A673 (cell line): ENCODE measurements at regions not wholly inside any gene's neighbourhood (a gene's known extent, or its start where the extent isn't known, plus 50 kb on each side); places are given as distances from the start of the nearest gene placed in this dataset.

Experiments
- CTCF ChIP-seq: fragments of 300-800, 200-600 bp; sonication (generic); conservative IDR thresholded peaks from 2 replicates; pipeline ENCODE4 v1.5.1; 2017; ENCODE audit warnings: low read depth, mild to moderate bottlenecking, antibody characterized with exemption, low read length, moderate library complexity, mixed read lengths
- EZH2 ChIP-seq: fragments of 200-600 bp; sonication (generic); IDR thresholded peaks from 2 replicates; pipeline ENCODE4 v1.6.1; 2017; ENCODE audit warnings: borderline replicate concordance, low read depth, mild to moderate bottlenecking, mixed read lengths, antibody characterized with exemption, low read length; ENCODE audit not compliant: poor library complexity, severe bottlenecking

GRCh38 chr2:11949732-11950523 is 203.5 kb downstream of the LPIN1 start:
- no peak for TF ChIP-seq CTCF
- TF ChIP-seq EZH2: no peak
